Stomach smooth muscle (tissue), 2 donors: ENCODE measurements at regions not wholly inside any gene's neighbourhood (a gene's known extent, or its start where the extent isn't known, plus 50 kb on each side); places are given as distances from the start of the nearest gene placed in this dataset.

Experiments used
- H3K27ac ChIP-seq: one replicate; pipeline ENCODE4 v1.7.0; 2013; ENCODE audit warnings: mild to moderate bottlenecking, low read length, inconsistent platforms
- H3K27me3 ChIP-seq, 2 donors: one replicate each; pipeline ENCODE4 v1.7.0; 2013; ENCODE audit warnings: low read length in 2 of 2; ENCODE audit not compliant: insufficient read depth in 2 of 2, control insufficient read depth in 1 of 2
- H3K36me3 ChIP-seq, 2 donors: one replicate each; pipeline ENCODE4 v1.7.0; 2013; ENCODE audit warnings: low read length in 2 of 2; ENCODE audit not compliant: control insufficient read depth in 2 of 2, insufficient read depth in 2 of 2
- H3K4me1 ChIP-seq: one replicate; pipeline ENCODE4 v1.7.0; 2013; ENCODE audit warnings: low read length; ENCODE audit not compliant: control insufficient read depth, insufficient read depth
- H3K4me3 ChIP-seq, 2 donors: one replicate each; pipeline ENCODE4 v1.7.0; 2013; ENCODE audit warnings: low read length in 2 of 2
- H3K9ac ChIP-seq, 2 donors: one replicate each; pipeline ENCODE4 v1.7.0; 2013; ENCODE audit warnings: low read length in 2 of 2, mild to moderate bottlenecking in 1 of 2
- H3K9me3 ChIP-seq, 2 donors: one replicate each; pipeline ENCODE4 v1.7.0; 2013; ENCODE audit warnings: low read length in 2 of 2; ENCODE audit not compliant: control insufficient read depth in 2 of 2
- donor health status: healthy.
- donor health status: Pancreatic carcinoma.

DNA sequence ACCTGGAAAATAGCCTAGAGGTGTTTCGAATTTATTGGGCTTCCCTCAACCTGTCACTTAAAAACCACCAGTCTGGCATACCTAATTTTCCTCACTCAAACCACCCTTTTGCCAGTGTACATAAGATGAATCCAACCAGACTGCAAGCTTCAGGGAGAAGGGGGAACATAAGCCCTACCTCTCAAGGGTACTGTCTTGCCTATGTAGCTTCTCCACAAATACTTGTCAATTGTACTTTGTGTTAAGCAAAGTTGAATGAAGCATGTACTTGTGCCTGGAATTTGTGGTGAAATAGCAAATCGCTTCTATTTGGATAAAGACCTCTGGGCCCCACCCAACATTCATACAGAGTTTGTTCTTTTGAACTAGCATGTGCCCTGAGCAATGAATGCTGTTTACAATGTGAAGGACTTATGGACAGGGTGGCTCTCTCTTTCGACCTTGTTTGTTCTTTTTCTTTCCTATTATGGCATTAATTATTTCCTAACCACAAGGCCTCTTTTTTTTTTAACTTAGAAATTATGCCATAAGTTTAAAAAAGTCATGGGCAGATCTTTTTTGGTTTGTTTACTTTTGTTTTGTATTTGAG lies 580.2 kb downstream of the EBF1 start:
- Histone ChIP-seq H3K27me3 (no peaks in the 10 kb centered on the region), H3K4me3 (no peak overlapping the region), H3K27ac (no peak overlapping the region), H3K4me1 (no peaks in the 10 kb centered on the region), H3K9ac (no peak overlapping the region), H3K9me3 (no peaks in the 10 kb centered on the region), H3K36me3 (no peaks in the 10 kb centered on the region)

DNA sequence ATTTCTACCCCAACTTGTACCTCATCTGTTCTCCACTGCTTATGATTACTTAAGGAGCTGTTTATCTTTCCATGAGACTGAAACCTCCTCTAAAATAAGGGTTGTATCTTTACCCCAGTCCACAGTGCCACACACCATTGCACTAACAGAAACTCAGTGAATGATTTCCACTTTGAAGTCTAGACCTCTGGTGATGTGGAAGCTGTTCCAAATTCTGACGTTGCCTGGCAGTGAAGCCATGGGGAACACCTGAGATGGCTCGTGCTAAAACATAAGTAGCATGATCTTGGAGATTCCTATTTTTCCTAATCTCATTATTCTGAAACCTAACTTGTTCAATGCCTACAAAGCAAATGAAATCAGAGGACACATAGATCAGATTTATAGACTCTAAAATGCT lies 583.2 kb downstream of the EBF1 start:
- Histone ChIP-seq H3K9ac (no peak overlapping the region), H3K27me3 (no peaks in the 10 kb centered on the region), H3K36me3 (no peaks in the 10 kb centered on the region), H3K4me3 (no peak overlapping the region), H3K27ac (no peak overlapping the region), H3K4me1 (no peaks in the 10 kb centered on the region), H3K9me3 (no peaks in the 10 kb centered on the region)

DNA sequence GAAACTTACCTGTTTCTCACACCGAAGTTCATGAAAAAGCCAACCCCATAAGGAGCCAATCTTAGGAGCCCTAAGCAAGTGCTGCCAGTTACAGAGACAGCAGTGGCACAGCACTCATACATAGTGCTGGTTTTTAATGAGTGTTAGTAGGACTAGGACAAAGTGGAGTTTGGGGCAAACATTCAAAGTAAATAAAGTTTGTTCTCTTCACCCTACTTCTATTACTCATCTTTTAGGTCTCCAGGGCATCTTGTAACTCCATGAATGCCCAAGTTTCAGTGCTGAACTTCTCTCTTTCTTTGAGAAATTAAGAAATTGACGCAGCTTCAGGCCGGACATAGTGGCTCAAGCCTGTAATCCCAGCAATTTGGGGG lies 584.7 kb downstream of the EBF1 start:
- Histone ChIP-seq H3K27me3 (no peaks in the 10 kb centered on the region), H3K27ac (no peak overlapping the region), H3K36me3 (no peaks in the 10 kb centered on the region), H3K4me3 (no peak overlapping the region), H3K4me1 (no peaks in the 10 kb centered on the region), H3K9me3 (no peaks in the 10 kb centered on the region), H3K9ac (no peak overlapping the region)

GRCh38 chr5:158514319-158514985 lies 585.3 kb downstream of the EBF1 start:
- H3K4me1 ChIP-seq: no peaks in the 10 kb centered on the region

GRCh38 chr5:158513490-158514318 lies 586.0 kb downstream of the EBF1 start:
- Histone ChIP-seq H3K9ac (no peak overlapping the region), H3K4me3 (no peak overlapping the region), H3K27me3 (no peaks in the 10 kb centered on the region), H3K36me3 (no peaks in the 10 kb centered on the region), H3K27ac (no peak overlapping the region), H3K9me3 (no peaks in the 10 kb centered on the region), H3K4me1 (no peaks in the 10 kb centered on the region)

More at GRCh38 chr5:158514319-158514985, 585.3 kb downstream of the EBF1 start:
- Histone ChIP-seq H3K9ac (no peak overlapping the region), H3K36me3 (no peaks in the 10 kb centered on the region), H3K27me3 (no peaks in the 10 kb centered on the region), H3K9me3 (no peaks in the 10 kb centered on the region), H3K27ac (no peak overlapping the region), H3K4me3 (no peak overlapping the region)

GRCh38 chr5:158511454-158511853 lies 588.3 kb downstream of the EBF1 start:
- Histone ChIP-seq H3K27ac (no peak overlapping the region), H3K9ac (no peak overlapping the region), H3K36me3 (no peaks in the 10 kb centered on the region), H3K9me3 (no peaks in the 10 kb centered on the region), H3K4me3 (no peak overlapping the region), H3K4me1 (no peaks in the 10 kb centered on the region), H3K27me3 (no peaks in the 10 kb centered on the region)

GRCh38 chr5:158510479-158510878 lies 589.2 kb downstream of the EBF1 start:
- H3K4me1 ChIP-seq: no peaks in the 10 kb centered on the region
- no peaks in the 10 kb centered on the region for H3K27me3 ChIP-seq
- no peaks in the 10 kb centered on the region for H3K36me3 ChIP-seq
- H3K4me3 ChIP-seq: no peak overlapping the region
- no peak overlapping the region for H3K9ac ChIP-seq
- peaks cover 0 to 3% of the 10 kb centered on the region in 2 donors for H3K9me3 ChIP-seq
- no peak overlapping the region for H3K27ac ChIP-seq

DNA sequence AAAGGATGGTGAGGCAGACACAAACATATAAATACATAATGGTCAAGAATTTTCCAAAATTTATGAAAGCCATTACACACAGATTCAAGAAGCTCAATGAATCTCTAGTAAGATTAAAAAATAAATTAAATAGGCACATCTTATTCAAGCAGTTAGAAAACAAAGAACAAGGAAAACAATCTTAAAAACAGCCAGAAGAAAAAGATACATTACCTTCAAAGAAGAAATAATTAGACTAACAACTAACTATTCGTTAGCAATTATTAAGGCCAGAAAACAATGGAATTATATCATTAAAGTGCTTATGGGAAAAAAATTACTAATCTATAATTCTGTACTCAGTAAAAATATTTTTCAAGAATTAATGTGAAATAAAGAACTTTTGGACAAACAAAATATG lies 593.1 kb downstream of the EBF1 start:
- H3K9me3 ChIP-seq: peaks cover 0 to 6% of the 10 kb centered on the region in 2 donors
- H3K27ac ChIP-seq: no peak overlapping the region
- H3K4me3 ChIP-seq: no peak overlapping the region
- H3K4me1 ChIP-seq: no peaks in the 10 kb centered on the region
- no peaks in the 10 kb centered on the region for H3K36me3 ChIP-seq
- H3K27me3 ChIP-seq: no peaks in the 10 kb centered on the region
- no peak overlapping the region for H3K9ac ChIP-seq

GRCh38 chr5:158502686-158503085 lies 597.0 kb downstream of the EBF1 start:
- Histone ChIP-seq H3K36me3 (no peaks in the 10 kb centered on the region), H3K9ac (no peak overlapping the region), H3K27ac (no peak overlapping the region), H3K4me3 (no peak overlapping the region), H3K27me3 (no peaks in the 10 kb centered on the region), H3K9me3 (peaks cover 0 to 6% of the 10 kb centered on the region in 2 donors), H3K4me1 (no peaks in the 10 kb centered on the region)

DNA sequence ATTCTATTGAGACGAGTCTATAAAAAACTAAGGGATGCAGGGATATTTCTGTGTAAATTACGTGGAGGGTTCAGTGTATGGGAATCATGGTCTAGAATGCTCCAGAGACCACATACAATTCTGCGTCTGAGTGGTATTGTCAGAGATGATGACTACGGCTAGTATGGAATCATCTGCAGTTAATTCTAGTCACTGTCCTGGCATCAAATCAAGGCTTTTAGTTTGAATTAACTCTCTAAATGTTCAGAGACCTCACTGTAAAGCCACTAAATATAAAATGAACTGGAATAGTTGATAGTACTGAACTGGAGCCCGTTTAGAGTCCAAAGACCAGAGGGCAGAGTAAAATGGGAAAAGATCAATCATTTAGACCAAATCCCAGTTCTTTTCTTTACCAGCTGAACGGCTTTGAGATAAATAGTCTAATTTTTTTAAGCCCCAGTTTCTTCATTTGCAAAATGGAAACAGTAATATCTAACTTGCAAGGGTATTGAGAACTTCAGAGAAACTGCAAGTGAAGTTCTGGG lies 599.8 kb downstream of the EBF1 start:
- no peak overlapping the region for H3K27ac ChIP-seq
- no peak overlapping the region for H3K9ac ChIP-seq
- H3K27me3 ChIP-seq: no peaks in the 10 kb centered on the region
- H3K9me3 ChIP-seq: no peaks in the 10 kb centered on the region
- no peaks in the 10 kb centered on the region for H3K36me3 ChIP-seq
- H3K4me1 ChIP-seq: no peaks in the 10 kb centered on the region
- no peak overlapping the region for H3K4me3 ChIP-seq
